Limb (tissue), 2 donors: ENCODE measurements at regions not wholly inside any gene's neighbourhood (a gene's known extent, or its start where the extent isn't known, plus 50 kb on each side); places are given as distances from the start of the nearest gene placed in this dataset.

Source experiments
- DNase-seq, 2 donors: peaks; one replicate each; pipeline ENCODE4 v3.0.0-alpha.2; 2016; ENCODE audit errors: extremely low spot score in 2 of 2

DNA sequence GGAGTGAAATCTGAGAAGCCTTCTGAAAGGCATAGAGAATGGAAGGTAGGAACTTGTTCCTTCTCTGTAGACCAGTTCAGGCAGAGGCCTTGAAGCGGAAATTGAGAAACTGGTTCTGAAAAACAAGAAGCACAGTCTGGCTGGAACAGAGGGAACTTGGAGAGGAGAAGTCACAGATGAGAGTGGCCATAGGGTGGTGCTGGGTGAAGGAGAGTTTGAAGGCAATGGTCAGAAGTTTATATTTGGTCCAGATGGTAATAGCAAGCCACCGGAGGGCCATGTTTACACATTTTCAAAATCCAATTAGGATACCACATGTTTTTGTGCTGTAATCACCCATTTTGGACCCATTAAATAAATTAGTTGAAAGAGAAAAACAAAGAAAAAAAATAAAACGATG, 692.5 kb downstream of the INHBA start:
- no peak for DNase-seq

DNA sequence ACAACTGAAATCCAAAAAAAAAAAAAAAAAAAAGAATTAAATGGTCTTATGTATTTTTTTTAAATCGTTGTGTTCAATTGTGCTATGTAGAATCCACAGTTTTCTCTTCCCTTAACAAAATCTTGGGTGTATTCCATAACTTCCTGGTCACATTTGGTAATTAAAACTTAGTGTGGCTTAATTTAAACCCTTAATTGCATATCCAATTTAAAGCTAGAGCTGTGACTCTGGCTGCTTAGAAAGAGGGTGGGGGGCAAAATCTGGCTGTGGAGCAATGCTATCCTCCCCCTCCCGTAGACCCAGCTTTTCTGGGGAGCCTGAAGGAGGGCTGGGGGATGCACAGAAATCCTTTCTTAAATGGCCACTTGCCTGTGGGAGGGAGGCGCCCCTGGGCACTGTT, 695.1 kb downstream of the INHBA start:
- no peak for DNase-seq

DNA sequence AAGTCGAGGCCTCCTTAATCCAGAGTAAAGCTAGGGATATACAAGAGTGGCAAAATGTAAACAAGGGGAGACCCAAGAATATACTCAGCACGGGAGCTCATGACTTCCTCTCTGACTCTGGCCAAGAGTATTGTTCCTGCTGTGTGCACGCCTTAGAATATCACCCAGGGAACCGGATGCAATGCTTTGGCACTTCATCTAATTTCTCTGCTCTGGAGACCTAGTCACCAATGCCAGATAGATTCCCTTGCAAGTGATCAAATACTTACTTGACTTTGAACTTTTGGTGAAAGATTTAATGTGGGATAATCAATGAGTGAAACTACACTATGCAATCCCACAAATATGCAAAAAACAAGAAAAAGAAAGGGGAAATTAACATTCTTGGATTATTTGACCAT, 695.5 kb downstream of the INHBA start:
- DNase-seq: no peak

- DNase-seq: peak in 1 of 2 donors; percentile 14
These were observed 696.4 kb downstream of the INHBA start for GRCh38 chr7:41006306-41006995.

GRCh38 chr7:41005374-41005901, 697.5 kb downstream of the INHBA start:
- DNase-seq: no peak

DNA sequence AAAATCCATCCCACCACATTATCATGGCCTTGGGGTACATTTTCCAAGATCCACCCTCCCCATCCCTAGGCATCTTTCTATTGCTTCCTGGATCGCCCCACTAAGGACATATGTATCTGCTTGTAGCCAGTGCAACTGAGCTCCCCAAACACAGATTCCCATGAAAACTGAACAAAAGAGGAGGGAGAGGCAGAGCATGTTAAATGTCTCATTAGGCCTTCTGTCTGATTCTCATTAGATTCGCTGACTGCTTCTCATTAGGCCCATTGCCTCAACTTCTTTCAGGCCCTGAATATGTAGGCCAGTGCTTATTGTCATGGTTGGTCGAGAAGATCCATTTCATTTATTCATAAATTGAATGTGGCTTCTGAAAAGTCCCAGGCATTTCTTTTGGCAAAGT, 698.9 kb downstream of the INHBA start:
- DNase-seq: no peak

DNA sequence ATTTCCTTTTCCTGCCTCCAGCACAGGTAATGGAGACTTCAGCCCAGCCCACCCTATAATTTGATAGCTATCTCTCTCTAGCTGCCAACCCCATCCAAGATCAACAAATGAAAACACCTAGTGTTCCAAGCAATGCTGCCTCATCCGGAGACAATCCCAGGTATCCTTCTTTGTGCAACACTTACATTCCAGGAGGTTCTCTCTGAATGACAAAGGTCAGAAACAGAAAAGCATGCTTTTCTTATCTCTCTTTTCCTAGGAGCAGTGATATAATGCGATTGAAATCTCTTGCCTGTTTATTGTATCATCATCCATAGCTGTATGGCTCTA, 699.3 kb downstream of the INHBA start:
- no peak for DNase-seq

- DNase-seq: no peak
These were observed 699.9 kb downstream of the INHBA start for GRCh38 chr7:41002741-41003610.

GRCh38 chr7:41000042-41000441, 702.8 kb downstream of the INHBA start:
- DNase-seq: no peak

DNA sequence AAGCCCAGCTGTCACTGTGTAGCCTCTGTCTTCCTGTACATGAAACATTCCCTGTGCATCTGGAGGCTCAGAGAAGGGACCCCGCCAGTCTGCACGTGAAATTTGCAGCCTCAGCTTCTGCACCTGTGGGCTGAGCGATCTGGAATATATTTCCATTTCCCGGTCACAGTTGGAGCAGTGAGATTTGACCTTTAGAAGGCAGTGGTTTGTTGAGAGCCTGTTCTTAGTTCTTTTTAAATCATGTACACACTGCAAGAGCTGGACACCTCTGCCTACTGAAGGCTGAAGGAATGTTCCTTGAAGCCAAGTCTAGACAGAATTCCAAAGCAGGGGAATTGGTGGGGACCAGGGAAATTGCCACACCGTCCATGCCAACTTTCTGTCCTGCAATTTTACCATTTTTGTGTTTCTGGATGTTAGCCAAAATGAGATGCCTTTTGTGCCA, 706.6 kb downstream of the INHBA start:
- DNase-seq: peak in 1 of 2 donors; percentile 50

- DNase-seq: no peak
These were observed 712.0 kb downstream of the INHBA start for GRCh38 chr7:40990841-40991240.

DNA sequence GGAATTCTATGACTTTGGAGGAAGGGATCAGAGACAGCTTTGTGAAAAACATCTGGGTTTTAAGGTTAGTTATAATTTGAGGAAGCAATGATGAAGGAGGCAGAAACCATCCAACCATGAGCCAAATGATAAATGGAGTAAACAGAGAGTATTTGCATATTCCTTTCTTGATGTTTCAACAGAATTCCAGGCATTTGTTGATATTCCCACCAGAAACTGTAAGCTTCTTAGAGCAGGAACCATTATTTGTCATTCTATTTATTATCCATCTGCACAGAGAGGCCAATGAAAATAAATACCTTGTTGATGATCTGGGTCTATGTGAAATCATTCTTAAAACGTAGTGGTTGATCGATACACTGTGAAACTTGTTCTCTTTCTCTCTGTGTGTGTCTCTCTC, 715.3 kb downstream of the INHBA start:
- DNase-seq: no peak

DNA sequence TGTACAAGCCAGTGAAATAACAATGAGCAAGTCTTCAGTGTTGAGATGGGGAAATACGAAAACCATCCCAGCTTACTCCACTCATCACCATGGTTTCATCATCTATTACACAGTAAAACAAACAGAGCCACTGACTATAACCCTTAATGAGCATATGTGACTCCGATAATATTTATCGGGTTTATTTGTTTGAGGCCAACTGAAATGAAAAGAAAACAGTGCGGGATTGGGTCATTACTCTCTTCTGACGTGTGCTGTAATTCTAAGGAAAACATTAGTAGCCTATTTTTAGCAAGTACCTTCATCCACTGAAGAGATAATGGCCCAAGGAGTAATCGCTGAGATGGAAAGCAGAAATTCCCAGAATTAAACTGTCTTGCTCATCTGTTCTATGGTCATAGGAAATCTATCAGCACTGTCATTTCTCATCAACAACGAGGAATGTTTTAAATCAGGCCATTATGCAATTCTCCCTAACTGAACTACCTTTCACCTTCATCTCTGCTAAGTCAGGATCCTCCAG, 716.5 kb downstream of the INHBA start:
- no peak for DNase-seq

GRCh38 chr7:40983111-40983510, 719.8 kb downstream of the INHBA start:
- no peak for DNase-seq

- no peak for DNase-seq
These were observed 723.6 kb downstream of the INHBA start for GRCh38 chr7:40979296-40979695.

GRCh38 chr7:40978047-40978446, 724.8 kb downstream of the INHBA start:
- DNase-seq: peak in 1 of 2 donors; percentile 48

- DNase-seq: no peak
These were observed 725.4 kb downstream of the INHBA start for GRCh38 chr7:40977533-40977932.

DNA sequence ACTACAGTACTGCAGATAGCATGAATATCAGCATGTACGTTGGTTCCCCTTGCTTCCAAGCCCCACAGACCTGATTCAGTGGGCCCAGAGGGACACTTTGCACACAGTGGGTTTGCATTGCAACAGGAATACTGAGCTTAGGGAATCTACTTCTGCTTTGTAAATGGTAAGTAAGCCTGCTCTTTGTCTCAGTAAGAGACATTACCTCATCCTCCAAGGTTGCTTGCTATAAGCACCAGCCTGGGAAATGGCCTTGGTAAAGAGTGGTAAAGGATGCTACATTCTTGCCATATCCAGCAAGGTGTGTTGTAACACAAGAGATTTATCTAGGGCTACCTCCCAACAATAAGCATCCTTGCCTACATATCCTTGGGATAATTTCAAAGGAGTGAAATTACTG, 730.5 kb downstream of the INHBA start:
- no peak for DNase-seq

DNA sequence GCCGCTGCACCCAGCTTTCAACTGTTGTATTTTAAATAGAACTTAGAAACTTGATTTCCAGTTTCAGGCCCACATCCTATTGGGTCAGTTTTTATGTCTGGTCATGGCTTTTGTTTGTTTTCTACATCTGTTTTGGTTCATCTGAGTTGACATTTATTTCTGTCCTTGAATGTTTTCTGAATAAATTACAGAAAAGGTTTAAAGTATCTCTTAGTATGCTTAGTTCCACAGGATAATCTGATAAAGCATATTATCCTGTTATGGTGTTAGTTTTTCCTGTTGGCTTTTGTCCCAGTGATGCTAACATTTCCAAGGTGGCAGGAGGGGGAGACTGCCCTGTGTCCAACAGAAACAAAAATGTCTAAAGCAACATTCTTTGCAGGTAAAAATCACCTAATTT, 733.2 kb downstream of the INHBA start:
- DNase-seq: no peak

DNA sequence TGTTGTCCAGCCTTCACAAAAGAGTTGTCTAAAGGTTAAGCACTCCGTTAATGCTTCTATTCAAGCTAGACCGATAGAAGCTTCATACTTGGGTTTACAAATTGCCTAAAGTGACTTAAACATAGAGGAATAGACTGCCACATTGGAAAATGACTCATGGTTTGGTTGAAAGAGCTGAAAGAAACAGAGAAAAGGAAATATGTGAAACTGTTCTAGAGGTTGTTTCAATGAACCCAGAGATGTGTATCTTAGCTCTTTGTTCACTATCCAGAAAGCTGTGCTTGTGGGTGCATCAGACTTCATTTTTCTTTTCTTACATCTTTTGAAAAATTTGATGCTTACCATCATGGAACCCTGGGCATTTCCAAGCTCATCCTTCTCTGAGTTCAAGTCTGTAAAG, 736.2 kb downstream of the INHBA start:
- no peak for DNase-seq

- DNase-seq: no peak
These were observed 737.1 kb downstream of the INHBA start for GRCh38 chr7:40965774-40966173.

DNA sequence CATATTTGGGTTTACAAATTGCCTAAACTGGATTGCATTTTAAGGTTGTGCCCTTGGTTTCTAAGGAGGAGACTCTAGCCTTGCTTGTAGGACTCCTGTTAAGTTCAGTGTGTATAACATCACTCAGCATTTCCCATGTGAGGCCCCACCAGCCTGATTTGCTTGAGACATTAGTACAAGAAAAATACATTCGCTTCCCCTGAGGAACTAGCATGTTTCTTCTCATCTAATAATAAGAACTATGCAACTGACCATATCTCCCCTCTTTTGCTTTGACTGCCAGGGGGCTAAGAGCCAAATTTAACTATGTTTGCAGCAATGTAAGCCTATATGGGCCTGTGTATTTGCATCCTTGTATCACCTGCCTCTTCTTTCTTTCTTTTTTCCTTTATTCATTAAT, 737.9 kb downstream of the INHBA start:
- DNase-seq: no peak

DNA sequence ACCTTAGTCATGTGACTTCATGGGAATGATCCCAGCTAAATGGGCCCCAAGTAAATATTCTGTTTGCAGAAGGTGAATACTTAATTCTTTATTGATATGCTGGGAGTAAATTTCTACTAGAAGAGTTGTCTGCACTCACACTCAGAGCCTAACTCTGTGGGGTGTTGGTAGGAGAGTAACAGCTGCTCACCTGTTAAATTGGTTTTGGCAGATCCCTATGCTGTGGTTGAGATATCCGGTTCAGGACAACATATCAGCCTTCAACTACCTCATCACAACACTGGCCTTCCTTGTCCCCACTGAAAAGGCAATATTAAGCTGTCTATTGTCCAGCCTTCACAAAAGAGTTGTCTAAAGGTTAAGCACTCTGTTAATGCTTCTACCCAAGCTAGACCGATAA, 738.3 kb downstream of the INHBA start:
- no peak for DNase-seq
